ENCODE measurements at regions not wholly inside any gene's neighbourhood (a gene's known extent, or its start where the extent isn't known, plus 50 kb on each side); places are given as distances from the start of the nearest gene placed in this dataset.

DNA sequence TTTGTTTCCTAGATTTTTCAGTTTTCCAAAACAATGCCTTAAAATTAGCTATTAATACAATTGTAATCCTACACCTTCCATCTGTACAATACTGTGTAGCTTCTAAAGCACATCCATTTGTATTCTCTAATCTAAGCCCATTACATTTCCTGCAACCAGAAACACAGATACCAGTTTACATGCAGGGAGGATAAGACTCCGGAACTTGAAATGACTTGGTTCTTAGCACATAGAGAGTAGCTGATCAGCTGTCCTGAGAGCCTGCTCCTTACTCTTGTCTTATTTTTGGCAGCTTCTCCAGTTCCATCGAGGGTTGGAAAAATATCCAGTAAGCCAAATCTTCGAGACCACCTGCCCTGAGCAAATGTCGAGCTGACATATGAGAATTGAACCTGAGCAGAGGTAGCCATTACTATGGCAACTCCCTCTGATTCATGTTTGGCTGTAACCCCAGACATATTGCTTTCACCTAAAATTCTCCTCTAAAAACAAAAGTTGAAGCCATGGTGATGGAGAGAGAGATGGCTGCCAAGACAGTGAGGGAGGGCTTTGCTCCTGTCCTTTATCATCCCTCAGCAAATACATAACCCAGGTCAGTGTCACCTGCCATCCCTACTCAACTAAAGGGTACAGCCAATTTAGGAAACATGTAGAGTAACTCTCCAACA, 542.8 kb downstream of the IRS1 start:
- H3K4me3 ChIP-seq (ENCODE audit: low read length) = no peak overlapping the region
- no peak overlapping the region for H3K4me2 ChIP-seq (ENCODE audit: low read depth, low read length, poor library complexity, severe bottlenecking)
- no peaks in the 10 kb centered on the region for H3K27me3 ChIP-seq (ENCODE audit: low read length)
- no peak overlapping the region for H3K27ac ChIP-seq (ENCODE audit: low read length)
- H4K20me1 ChIP-seq (ENCODE audit: insufficient read depth, low read depth, low read length) = no peaks in the 10 kb centered on the region
- DNase-seq = no peak
- no peaks in the 10 kb centered on the region for H3K36me3 ChIP-seq (ENCODE audit: insufficient read depth, low read length)
- H3K9me2 ChIP-seq (replicated peaks; ENCODE audit: insufficient read depth, low read length) = no peaks in the 10 kb centered on the region
- H2AFZ ChIP-seq (ENCODE audit: low read length) = no peak overlapping the region
- H3K9ac ChIP-seq (ENCODE audit: low read length) = no peak overlapping the region
- H3K79me2 ChIP-seq (ENCODE audit: low read length) = no peaks in the 10 kb centered on the region
- H3K4me1 ChIP-seq (ENCODE audit: low read length) = no peaks in the 10 kb centered on the region
- no peaks in the 10 kb centered on the region for H3K9me3 ChIP-seq (ENCODE audit: low read length)

DNA sequence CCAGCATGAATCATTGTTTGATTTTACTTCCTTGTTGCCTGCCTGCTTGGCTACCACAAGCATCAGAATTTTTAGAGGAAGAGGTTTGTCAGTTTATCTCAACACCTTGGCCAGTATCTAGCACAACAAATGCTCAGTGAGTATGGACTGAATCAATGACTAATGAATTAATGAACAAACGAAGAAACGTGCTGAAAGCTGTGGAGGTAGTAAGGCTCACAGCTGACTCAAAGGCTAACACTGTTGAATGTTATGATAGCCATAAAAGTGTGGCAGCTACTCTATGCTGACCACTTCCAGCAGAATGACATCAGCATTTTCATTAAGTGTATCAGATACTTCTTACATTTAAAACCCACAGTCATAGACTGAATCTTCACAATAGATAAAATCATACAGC, 543.4 kb downstream of the IRS1 start:
- H3K36me3 ChIP-seq (ENCODE audit: insufficient read depth, low read length) = no peaks in the 10 kb centered on the region
- no peaks in the 10 kb centered on the region for H3K4me1 ChIP-seq (ENCODE audit: low read length)
- no peaks in the 10 kb centered on the region for H3K9me2 ChIP-seq (replicated peaks; ENCODE audit: insufficient read depth, low read length)
- H2AFZ ChIP-seq (ENCODE audit: low read length) = no peak overlapping the region
- H3K27ac ChIP-seq (ENCODE audit: low read length) = no peak overlapping the region
- H3K4me2 ChIP-seq (ENCODE audit: low read depth, low read length, poor library complexity, severe bottlenecking) = no peak overlapping the region
- DNase-seq = no peak
- H3K79me2 ChIP-seq (ENCODE audit: low read length) = no peaks in the 10 kb centered on the region
- no peak overlapping the region for H3K9ac ChIP-seq (ENCODE audit: low read length)
- no peaks in the 10 kb centered on the region for H3K9me3 ChIP-seq (ENCODE audit: low read length)
- H4K20me1 ChIP-seq (ENCODE audit: insufficient read depth, low read depth, low read length) = no peaks in the 10 kb centered on the region
- H3K27me3 ChIP-seq (ENCODE audit: low read length) = no peaks in the 10 kb centered on the region
- H3K4me3 ChIP-seq (ENCODE audit: low read length) = no peak overlapping the region

DNA sequence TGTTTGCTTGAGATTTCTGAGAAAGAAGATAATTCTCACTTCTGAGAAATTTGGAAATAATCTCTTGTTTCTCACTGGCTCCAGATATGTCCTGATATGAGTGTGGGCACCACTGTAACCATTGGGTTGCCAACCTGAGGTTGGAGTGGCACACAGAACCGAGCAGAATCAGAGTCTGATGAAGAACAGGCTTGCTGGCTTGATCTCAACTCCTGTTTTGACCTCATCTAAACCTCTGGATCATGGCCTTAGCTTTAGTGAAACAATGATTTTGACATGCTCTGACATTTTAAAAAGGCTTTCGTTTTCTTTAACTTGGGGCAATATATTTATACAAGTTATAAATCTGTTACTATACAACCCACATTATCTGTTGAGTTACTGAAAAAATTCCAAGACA, 548.0 kb downstream of the IRS1 start:
- H3K27me3 ChIP-seq (ENCODE audit: low read length) = no peaks in the 10 kb centered on the region
- no peak overlapping the region for H3K4me3 ChIP-seq (ENCODE audit: low read length)
- no peaks in the 10 kb centered on the region for H3K4me1 ChIP-seq (ENCODE audit: low read length)
- H2AFZ ChIP-seq (ENCODE audit: low read length) = no peak overlapping the region
- no peaks in the 10 kb centered on the region for H4K20me1 ChIP-seq (ENCODE audit: insufficient read depth, low read depth, low read length)
- no peak for DNase-seq
- H3K9me2 ChIP-seq (replicated peaks; ENCODE audit: insufficient read depth, low read length) = no peaks in the 10 kb centered on the region
- no peaks in the 10 kb centered on the region for H3K9me3 ChIP-seq (ENCODE audit: low read length)
- H3K79me2 ChIP-seq (ENCODE audit: low read length) = no peaks in the 10 kb centered on the region
- no peak overlapping the region for H3K4me2 ChIP-seq (ENCODE audit: low read depth, low read length, poor library complexity, severe bottlenecking)
- H3K36me3 ChIP-seq (ENCODE audit: insufficient read depth, low read length) = no peaks in the 10 kb centered on the region
- no peak overlapping the region for H3K9ac ChIP-seq (ENCODE audit: low read length)
- no peak overlapping the region for H3K27ac ChIP-seq (ENCODE audit: low read length)

DNA sequence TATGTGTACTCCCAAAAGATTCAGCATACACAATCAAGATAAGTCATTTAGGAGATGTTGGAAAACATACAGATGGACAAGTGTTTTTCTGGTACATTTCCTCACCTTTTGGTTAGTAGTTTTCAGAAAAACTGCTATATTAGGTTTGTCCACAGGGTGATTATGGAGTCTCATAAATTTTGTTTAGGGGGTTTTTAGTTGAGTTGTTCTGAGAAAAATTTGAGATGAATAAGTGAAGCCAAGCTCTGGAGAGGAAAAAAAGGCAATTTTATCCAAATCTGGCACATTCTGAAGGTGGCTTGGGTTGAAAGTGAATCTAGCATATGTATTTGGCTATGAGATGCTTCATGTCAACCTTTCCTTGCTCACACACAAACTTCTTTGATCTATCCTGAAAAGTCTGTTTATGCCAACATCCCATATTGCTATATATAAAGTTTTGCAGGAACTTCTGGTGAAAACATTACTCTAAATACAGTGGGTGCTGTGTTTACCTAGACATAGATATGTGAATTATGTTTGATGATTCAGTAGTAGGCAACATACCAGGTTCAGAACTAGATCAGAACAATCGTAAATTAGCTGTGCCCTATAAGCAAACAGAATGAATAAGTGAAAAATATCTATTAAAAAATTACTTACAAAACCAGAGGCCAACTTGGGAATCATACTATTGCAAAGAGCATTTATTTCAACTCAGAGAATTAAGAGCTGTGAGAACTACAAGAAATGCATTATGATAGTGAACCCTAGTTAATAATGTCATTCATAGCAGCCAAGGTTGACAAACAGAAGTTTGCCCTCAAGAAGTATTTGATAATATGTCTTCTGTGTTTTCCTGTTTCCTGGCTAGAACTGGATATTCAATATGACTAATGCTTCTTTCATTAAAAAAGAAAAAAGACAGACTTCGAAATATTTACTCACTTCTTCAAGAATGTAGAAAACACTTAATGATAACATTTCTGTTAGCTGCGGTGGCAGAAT, 552.0 kb downstream of the IRS1 start:
- Histone ChIP-seq H4K20me1 (ENCODE audit: insufficient read depth, low read depth, low read length) (no peaks in the 10 kb centered on the region), H3K4me2 (ENCODE audit: low read depth, low read length, poor library complexity, severe bottlenecking) (no peak overlapping the region), H2AFZ (ENCODE audit: low read length) (no peak overlapping the region), H3K27ac (ENCODE audit: low read length) (no peak overlapping the region), H3K27me3 (ENCODE audit: low read length) (no peaks in the 10 kb centered on the region), H3K9me3 (ENCODE audit: low read length) (no peaks in the 10 kb centered on the region; the same call in 1 of the 2 replicates), H3K4me1 (ENCODE audit: low read length) (no peaks in the 10 kb centered on the region), H3K36me3 (ENCODE audit: insufficient read depth, low read length) (no peaks in the 10 kb centered on the region), H3K9me2 (replicated peaks; ENCODE audit: insufficient read depth, low read length) (no peaks in the 10 kb centered on the region), H3K4me3 (ENCODE audit: low read length) (no peak overlapping the region), H3K9ac (ENCODE audit: low read length) (no peak overlapping the region), H3K79me2 (ENCODE audit: low read length) (no peaks in the 10 kb centered on the region)
- no peak for DNase-seq

DNA sequence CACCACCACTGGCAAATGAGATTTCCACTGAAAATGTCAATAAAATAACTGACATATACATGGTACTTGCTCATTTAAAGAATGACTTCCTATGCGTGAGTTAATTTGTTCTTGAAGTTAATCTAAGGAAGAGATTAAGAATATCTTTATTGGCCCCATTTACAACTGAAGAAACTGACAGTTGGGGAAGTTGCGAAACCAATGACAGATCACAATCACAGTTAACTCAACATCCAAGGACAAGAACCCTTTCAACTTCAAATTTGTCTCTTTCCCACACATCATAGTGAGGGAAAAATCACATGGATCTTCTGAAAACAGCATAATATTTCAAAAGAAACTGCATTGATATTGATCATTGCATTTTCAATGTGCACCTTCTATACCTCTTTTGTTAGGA, 565.4 kb downstream of the IRS1 start:
- Histone ChIP-seq H3K27me3 (ENCODE audit: low read length) (no peaks in the 10 kb centered on the region), H3K4me1 (ENCODE audit: low read length) (peaks cover 5% of the 10 kb centered on the region), H3K4me3 (ENCODE audit: low read length) (no peak overlapping the region), H4K20me1 (ENCODE audit: insufficient read depth, low read depth, low read length) (no peaks in the 10 kb centered on the region), H3K27ac (ENCODE audit: low read length) (no peak overlapping the region), H3K79me2 (ENCODE audit: low read length) (no peaks in the 10 kb centered on the region), H3K9ac (ENCODE audit: low read length) (no peak overlapping the region), H3K4me2 (ENCODE audit: low read depth, low read length, poor library complexity, severe bottlenecking) (no peak overlapping the region), H3K9me2 (replicated peaks; ENCODE audit: insufficient read depth, low read length) (peaks cover 3% of the 10 kb centered on the region; the same call in 1 of the 2 replicates), H2AFZ (ENCODE audit: low read length) (no peak overlapping the region), H3K9me3 (ENCODE audit: low read length) (no peaks in the 10 kb centered on the region), H3K36me3 (ENCODE audit: insufficient read depth, low read length) (no peaks in the 10 kb centered on the region)
- DNase-seq = no peak

DNA sequence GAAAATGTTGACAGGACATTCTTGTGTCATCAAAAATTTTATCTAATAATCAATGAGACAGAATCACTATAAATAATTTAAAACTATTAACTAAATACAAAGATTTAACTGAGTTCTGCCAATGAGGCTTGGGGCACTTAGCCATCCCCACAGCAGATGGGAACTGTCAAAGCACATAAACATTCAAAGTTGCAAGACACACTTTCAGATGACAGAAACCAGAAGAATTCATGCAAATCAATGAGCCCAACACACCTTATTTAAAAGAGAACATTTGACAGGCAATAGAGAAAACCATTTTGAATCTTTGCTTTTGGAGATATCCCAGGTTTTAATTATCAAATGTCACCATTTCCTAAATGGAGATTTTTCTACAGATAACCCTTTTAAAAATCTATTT, 566.2 kb downstream of the IRS1 start:
- no peaks in the 10 kb centered on the region for H4K20me1 ChIP-seq (ENCODE audit: insufficient read depth, low read depth, low read length)
- H3K9ac ChIP-seq (ENCODE audit: low read length) = no peak overlapping the region
- H3K9me3 ChIP-seq (ENCODE audit: low read length) = no peaks in the 10 kb centered on the region
- no peaks in the 10 kb centered on the region for H3K36me3 ChIP-seq (ENCODE audit: insufficient read depth, low read length)
- no peak overlapping the region for H3K4me3 ChIP-seq (ENCODE audit: low read length)
- H3K27me3 ChIP-seq (ENCODE audit: low read length) = no peaks in the 10 kb centered on the region
- no peaks in the 10 kb centered on the region for H3K79me2 ChIP-seq (ENCODE audit: low read length)
- peaks cover 3% of the 10 kb centered on the region; the same call in 1 of the 2 replicates for H3K9me2 ChIP-seq (replicated peaks; ENCODE audit: insufficient read depth, low read length)
- DNase-seq = no peak
- no peak overlapping the region for H3K4me2 ChIP-seq (ENCODE audit: low read depth, low read length, poor library complexity, severe bottlenecking)
- H3K4me1 ChIP-seq (ENCODE audit: low read length) = peaks cover 5% of the 10 kb centered on the region
- H2AFZ ChIP-seq (ENCODE audit: low read length) = no peak overlapping the region
- no peak overlapping the region for H3K27ac ChIP-seq (ENCODE audit: low read length)

DNA sequence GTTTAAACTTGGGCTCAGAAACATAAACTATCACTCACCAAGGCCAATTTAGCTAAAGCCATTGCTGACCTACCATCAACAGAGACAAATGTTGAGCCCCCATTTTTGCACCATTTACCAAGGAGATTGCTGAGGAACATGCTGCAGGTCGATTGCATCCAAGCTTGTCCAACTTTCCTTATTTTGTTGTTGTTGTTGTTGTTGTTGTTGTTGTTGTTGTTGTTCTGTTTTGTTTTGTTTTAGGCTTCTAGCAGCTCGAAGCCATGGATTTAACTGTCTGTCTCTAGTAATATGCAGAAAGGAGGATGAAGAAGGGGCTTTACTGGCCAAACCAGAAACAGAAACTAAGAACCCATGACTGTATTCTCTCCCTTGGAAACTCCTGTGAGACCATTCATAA, 571.5 kb downstream of the IRS1 start:
- H3K4me2 ChIP-seq (ENCODE audit: low read depth, low read length, poor library complexity, severe bottlenecking) = no peak overlapping the region
- no peak overlapping the region for H2AFZ ChIP-seq (ENCODE audit: low read length)
- H3K9me3 ChIP-seq (ENCODE audit: low read length) = no peaks in the 10 kb centered on the region
- no peak overlapping the region for H3K27ac ChIP-seq (ENCODE audit: low read length)
- no peaks in the 10 kb centered on the region for H3K79me2 ChIP-seq (ENCODE audit: low read length)
- no peak overlapping the region for H3K9ac ChIP-seq (ENCODE audit: low read length)
- 0 out of 2 replicates have a peak, but pooled peaks cover 3% of the 10 kb centered on the region for H3K9me2 ChIP-seq (replicated peaks; ENCODE audit: insufficient read depth, low read length)
- no peaks in the 10 kb centered on the region for H3K27me3 ChIP-seq (ENCODE audit: low read length)
- H4K20me1 ChIP-seq (ENCODE audit: insufficient read depth, low read depth, low read length) = no peaks in the 10 kb centered on the region
- no peak for DNase-seq
- peaks cover 5% of the 10 kb centered on the region for H3K4me1 ChIP-seq (ENCODE audit: low read length)
- H3K4me3 ChIP-seq (ENCODE audit: low read length) = no peak overlapping the region
- H3K36me3 ChIP-seq (ENCODE audit: insufficient read depth, low read length) = no peaks in the 10 kb centered on the region

DNA sequence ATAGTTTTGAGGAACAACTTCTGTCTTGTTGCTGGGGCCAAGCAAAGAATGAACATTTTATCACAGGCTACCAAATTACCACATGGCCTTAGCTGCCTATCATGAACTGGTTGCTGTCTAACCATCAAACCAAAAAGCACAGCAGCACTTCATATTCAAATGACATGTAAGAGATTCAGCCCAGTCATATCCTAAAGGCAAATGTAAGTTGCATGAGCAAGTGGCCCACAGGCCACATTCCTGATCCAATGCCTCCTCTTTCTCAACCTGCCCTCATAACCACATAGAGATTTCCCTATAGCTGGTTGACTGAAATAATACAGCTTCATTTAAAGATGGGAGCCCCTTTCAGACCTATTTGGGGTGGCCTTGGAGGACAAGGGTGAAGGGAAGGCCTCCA, 572.3 kb downstream of the IRS1 start:
- H3K27ac ChIP-seq (ENCODE audit: low read length) = no peak overlapping the region
- no peaks in the 10 kb centered on the region for H3K79me2 ChIP-seq (ENCODE audit: low read length)
- H3K9me2 ChIP-seq (replicated peaks; ENCODE audit: insufficient read depth, low read length) = 0 out of 2 replicates have a peak, but pooled peaks cover 3% of the 10 kb centered on the region
- no peak overlapping the region for H3K4me3 ChIP-seq (ENCODE audit: low read length)
- H3K36me3 ChIP-seq (ENCODE audit: insufficient read depth, low read length) = no peaks in the 10 kb centered on the region
- no peaks in the 10 kb centered on the region for H3K9me3 ChIP-seq (ENCODE audit: low read length)
- peaks cover 5% of the 10 kb centered on the region for H3K4me1 ChIP-seq (ENCODE audit: low read length)
- H3K4me2 ChIP-seq (ENCODE audit: low read depth, low read length, poor library complexity, severe bottlenecking) = no peak overlapping the region
- H2AFZ ChIP-seq (ENCODE audit: low read length) = no peak overlapping the region
- H3K27me3 ChIP-seq (ENCODE audit: low read length) = no peaks in the 10 kb centered on the region
- no peak for DNase-seq
- no peaks in the 10 kb centered on the region for H4K20me1 ChIP-seq (ENCODE audit: insufficient read depth, low read depth, low read length)
- H3K9ac ChIP-seq (ENCODE audit: low read length) = no peak overlapping the region
